RWPE2 (cell line): ENCODE measurements at regions not wholly inside any gene's neighbourhood (a gene's known extent, or its start where the extent isn't known, plus 50 kb on each side); places are given as distances from the start of the nearest gene placed in this dataset.
A peak's percentile ranks its signal among the peaks of the same experiment; 100 is the strongest.

Source experiments
- ATAC-seq: fragments of 200-7000 bp; cut with Tn5 transposase; 3 replicates; pipeline ENCODE4 v1.9.1; 2021; ENCODE audit warnings: low read depth
- DNase-seq: peaks from one replicate; pipeline ENCODE4 v3.0.0-alpha.2; 2020; ENCODE audit warnings: low spot score
- H3K27ac ChIP-seq: fragments of 450-650 bp; 2 replicates; pipeline ENCODE4 v1.5.1; 2017; ENCODE audit warnings: mild to moderate bottlenecking; ENCODE audit not compliant: poor library complexity, severe bottlenecking
- H3K27me3 ChIP-seq: fragments of 250-450 bp; sonication (Bioruptor Pico); 2 replicates; pipeline ENCODE4 v1.5.1; 2021; ENCODE audit warnings: mild to moderate bottlenecking, moderate library complexity; ENCODE audit not compliant: insufficient read depth, poor library complexity, severe bottlenecking
- H3K36me3 ChIP-seq: fragments of 250-450 bp; sonication (Bioruptor Pico); 2 replicates; pipeline ENCODE4 v1.5.1; 2020; ENCODE audit warnings: low read depth, mild to moderate bottlenecking, moderate library complexity
- H3K4me1 ChIP-seq: fragments of 250-450 bp; sonication (Bioruptor Pico); 2 replicates; pipeline ENCODE4 v1.5.1; 2021; ENCODE audit warnings: mild to moderate bottlenecking, moderate library complexity; ENCODE audit not compliant: insufficient read depth, poor library complexity, severe bottlenecking
- H3K4me3 ChIP-seq: fragments of 250-450 bp; sonication (Bioruptor Pico); 2 replicates; pipeline ENCODE4 v1.5.1; 2021; ENCODE audit warnings: mild to moderate bottlenecking, moderate library complexity; ENCODE audit not compliant: severe bottlenecking
- H3K9me3 ChIP-seq: fragments of 250-450 bp; sonication (Bioruptor Pico); 2 replicates; pipeline ENCODE4 v1.5.1; 2021; ENCODE audit warnings: mild to moderate bottlenecking, moderate library complexity; ENCODE audit not compliant: severe bottlenecking
- CTCF ChIP-seq: fragments of 450-650 bp; IDR thresholded peaks from one replicate; pipeline ENCODE4 v1.5.1; 2017; ENCODE audit warnings: mild to moderate bottlenecking, moderate library complexity; ENCODE audit not compliant: poor library complexity, severe bottlenecking

- Histone ChIP-seq H3K9me3 (no peaks in the 10 kb centered on the region), H3K27me3 (no peaks in the 10 kb centered on the region), H3K4me3 (no peak overlapping the region), H3K4me1 (no peaks in the 10 kb centered on the region), H3K27ac (no peak overlapping the region), H3K36me3 (no peaks in the 10 kb centered on the region)
- ATAC-seq, result no peak
- no peak for TF ChIP-seq CTCF
- DNase-seq, result no peak
Observed at GRCh38 chr4:14652522-14652921, 349.8 kb upstream of the CPEB2 start.

- no peak for ATAC-seq
- DNase-seq, result no peak
- no peaks in the 10 kb centered on the region for H3K27me3 ChIP-seq
- H3K4me3 ChIP-seq, result no peak overlapping the region
- H3K27ac ChIP-seq, result no peak overlapping the region
- TF ChIP-seq CTCF, result no peak
- no peaks in the 10 kb centered on the region for H3K4me1 ChIP-seq
- H3K9me3 ChIP-seq, result no peaks in the 10 kb centered on the region
- H3K36me3 ChIP-seq, result no peaks in the 10 kb centered on the region
Observed at GRCh38 chr4:14653338-14653737, 348.9 kb upstream of the CPEB2 start.

GRCh38 chr4:14659286-14659685 is 343.0 kb upstream of the CPEB2 start:
- H3K36me3 ChIP-seq, result no peaks in the 10 kb centered on the region
- no peak for DNase-seq

GRCh38 chr4:14667624-14668151 is 334.6 kb upstream of the CPEB2 start:
- Histone ChIP-seq H3K9me3 (no peaks in the 10 kb centered on the region), H3K27ac (peak overlapping the region; percentile 46), H3K4me1 (peaks cover 3% of the 10 kb centered on the region), H3K27me3 (no peaks in the 10 kb centered on the region), H3K4me3 (no peak overlapping the region), H3K36me3 (no peaks in the 10 kb centered on the region)
- TF ChIP-seq CTCF, result no peak
- ATAC-seq, result peak; percentile 96
- DNase-seq, result no peak

More at GRCh38 chr4:14659286-14659685, 343.0 kb upstream of the CPEB2 start:
- TF ChIP-seq CTCF, result no peak
- H3K27me3 ChIP-seq, result no peaks in the 10 kb centered on the region
- no peaks in the 10 kb centered on the region for H3K9me3 ChIP-seq
- no peak overlapping the region for H3K27ac ChIP-seq
- no peak overlapping the region for H3K4me3 ChIP-seq
- no peaks in the 10 kb centered on the region for H3K4me1 ChIP-seq
- ATAC-seq, result no peak

GRCh38 chr4:14668296-14668695 is 334.0 kb upstream of the CPEB2 start:
- TF ChIP-seq CTCF, result no peak
- peaks cover 3% of the 10 kb centered on the region for H3K4me1 ChIP-seq
- no peak; the same call in 1 of the 3 replicates for ATAC-seq

More at GRCh38 chr4:14668296-14668695, 334.0 kb upstream of the CPEB2 start:
- H3K27ac ChIP-seq, result peak overlapping the region; percentile 46
- no peaks in the 10 kb centered on the region for H3K9me3 ChIP-seq
- no peak overlapping the region for H3K4me3 ChIP-seq
- H3K36me3 ChIP-seq, result no peaks in the 10 kb centered on the region
- no peaks in the 10 kb centered on the region for H3K27me3 ChIP-seq
- DNase-seq, result no peak
